ENCODE measurements at regions not wholly inside any gene's neighbourhood (a gene's known extent, or its start where the extent isn't known, plus 50 kb on each side); places are given as distances from the start of the nearest gene placed in this dataset.

GRCh38 chr1:204812842-204813241 is 57.8 kb upstream of the NFASC start:
- ChIA-PET POLR2A (no interaction called here), CTCF (interaction anchor here (0.6 kb wide), 2 partner anchors 129 to 142 kb away, joined by 3 to 8 read pairs; no protein-coding TSS in a partner anchor)
- H3K27me3 ChIP-seq (replicated peaks; ENCODE audit: control insufficient read depth, insufficient read depth, low read length), result no peaks in the 10 kb centered on the region
- H3K36me3 Mint-ChIP-seq (ENCODE audit: insufficient read depth, unreplicated experiment), result no peaks in the 10 kb centered on the region
- H3K27ac Mint-ChIP-seq (ENCODE audit: unreplicated experiment), result no peak overlapping the region
- no peaks in the 10 kb centered on the region for H3K9me3 ChIP-seq
- BruUV-seq (replicated peaks), result no TSS peak
- H3K4me3 ChIP-seq (ENCODE audit: low read depth, low read length), result no peak overlapping the region
- H3K4me1 ChIP-seq, result no peaks in the 10 kb centered on the region
- TF ChIP-seq CTCF (IDR thresholded peaks at IDR 0.05; ENCODE audit: insufficient read depth in 1 of 2, low read depth in 1 of 2, low read length in 1 of 2, severe bottlenecking in 1 of 2, unreplicated experiment in 1 of 2), result no peak
- no peak overlapping the region for H3K4me3 Mint-ChIP-seq (ENCODE audit: unreplicated experiment)
- intact Hi-C loops (cut with micrococcal nuclease; ENCODE audit: unreplicated experiment), result no loop called here
- H3K36me3 ChIP-seq (ENCODE audit: control insufficient read depth, insufficient read depth, low read length), result no peaks in the 10 kb centered on the region
- H3K27me3 Mint-ChIP-seq (ENCODE audit: insufficient read depth, unreplicated experiment), result peaks cover 7% of the 10 kb centered on the region
- no peaks in the 10 kb centered on the region for H3K9me3 Mint-ChIP-seq (ENCODE audit: unreplicated experiment)
- no peaks in the 10 kb centered on the region for H3K4me1 Mint-ChIP-seq (ENCODE audit: low read depth, unreplicated experiment)
- no peak for DNase-seq

- Mint-ChIP-seq H3K36me3 (ENCODE audit: insufficient read depth, unreplicated experiment) (no peaks in the 10 kb centered on the region), H3K4me1 (ENCODE audit: low read depth, unreplicated experiment) (no peaks in the 10 kb centered on the region), H3K4me3 (ENCODE audit: unreplicated experiment) (no peak overlapping the region), H3K27me3 (ENCODE audit: insufficient read depth, unreplicated experiment) (peaks cover 7% of the 10 kb centered on the region), H3K9me3 (ENCODE audit: unreplicated experiment) (no peaks in the 10 kb centered on the region), H3K27ac (ENCODE audit: unreplicated experiment) (no peak overlapping the region)
- no peak for TF ChIP-seq CTCF (IDR thresholded peaks at IDR 0.05; ENCODE audit: insufficient read depth in 1 of 2, low read depth in 1 of 2, low read length in 1 of 2, severe bottlenecking in 1 of 2, unreplicated experiment in 1 of 2)
- ChIA-PET CTCF (interaction anchor here (0.6 kb wide), 1 partner anchor 129 kb away, joined by 3 read pairs; no protein-coding TSS in a partner anchor), POLR2A (no interaction called here)
- Histone ChIP-seq H3K4me1 (no peaks in the 10 kb centered on the region), H3K9me3 (no peaks in the 10 kb centered on the region), H3K27me3 (replicated peaks; ENCODE audit: control insufficient read depth, insufficient read depth, low read length) (no peaks in the 10 kb centered on the region), H3K4me3 (ENCODE audit: low read depth, low read length) (no peak overlapping the region), H3K36me3 (ENCODE audit: control insufficient read depth, insufficient read depth, low read length) (no peaks in the 10 kb centered on the region)
- no TSS peak for BruUV-seq (replicated peaks)
- DNase-seq, result no peak
- intact Hi-C loops (cut with micrococcal nuclease; ENCODE audit: unreplicated experiment), result no loop called here
Observed at GRCh38 chr1:204813522-204813921, 57.1 kb upstream of the NFASC start.

- no peaks in the 10 kb centered on the region for H3K36me3 Mint-ChIP-seq (ENCODE audit: insufficient read depth, unreplicated experiment)
- TF ChIP-seq CTCF (IDR thresholded peaks at IDR 0.05; ENCODE audit: insufficient read depth in 1 of 2, low read depth in 1 of 2, low read length in 1 of 2, severe bottlenecking in 1 of 2, unreplicated experiment in 1 of 2), result no peak
- H3K36me3 ChIP-seq (ENCODE audit: control insufficient read depth, insufficient read depth, low read length), result no peaks in the 10 kb centered on the region
- H3K27me3 ChIP-seq (replicated peaks; ENCODE audit: control insufficient read depth, insufficient read depth, low read length), result no peaks in the 10 kb centered on the region
- no peaks in the 10 kb centered on the region for H3K4me1 Mint-ChIP-seq (ENCODE audit: low read depth, unreplicated experiment)
- no TSS peak for BruUV-seq (replicated peaks)
- H3K27me3 Mint-ChIP-seq (ENCODE audit: insufficient read depth, unreplicated experiment), result peaks cover 7% of the 10 kb centered on the region
- intact Hi-C loops (cut with micrococcal nuclease; ENCODE audit: unreplicated experiment), result no loop called here
- ChIA-PET CTCF (no interaction called here), POLR2A (no interaction called here)
- no peaks in the 10 kb centered on the region for H3K4me1 ChIP-seq
- no peaks in the 10 kb centered on the region for H3K9me3 Mint-ChIP-seq (ENCODE audit: unreplicated experiment)
- no peak overlapping the region for H3K4me3 Mint-ChIP-seq (ENCODE audit: unreplicated experiment)
- DNase-seq, result no peak
- no peaks in the 10 kb centered on the region for H3K9me3 ChIP-seq
- H3K27ac Mint-ChIP-seq (ENCODE audit: unreplicated experiment), result no peak overlapping the region
- H3K4me3 ChIP-seq (ENCODE audit: low read depth, low read length), result no peak overlapping the region
Observed at GRCh38 chr1:204814166-204814884, 56.3 kb upstream of the NFASC start.
